Small intestine (tissue), 7 donors: ENCODE measurements at regions not wholly inside any gene's neighbourhood (a gene's known extent, or its start where the extent isn't known, plus 50 kb on each side); places are given as distances from the start of the nearest gene placed in this dataset.

Experiments used
- DNase-seq, 2 donors: peaks; one replicate each; pipeline versions ENCODE4 v3.0.0 to v3.0.0-alpha.2; 2013
- FAIRE-seq: peaks from 2 replicates; lab custom pipeline; 2012; peaks lifted over from hg19 to GRCh38; lab: Jason Lieb, UNC
- H3K27ac ChIP-seq, 3 donors: one replicate each; pipeline ENCODE4 v1.5.1; 2013; ENCODE audit warnings: low read length in 2 of 3, mild to moderate bottlenecking in 2 of 3, control low read depth in 1 of 3, inconsistent platforms in 1 of 3, low read depth in 1 of 3, moderate library complexity in 1 of 3
- H3K27me3 ChIP-seq, 3 donors: one replicate each; pipeline ENCODE4 v1.6.1; 2013; ENCODE audit warnings: low read length in 3 of 3, inconsistent platforms in 1 of 3; ENCODE audit not compliant: control insufficient read depth in 3 of 3, insufficient read depth in 3 of 3
- H3K36me3 ChIP-seq, 3 donors: one replicate each; pipeline ENCODE4 v1.6.1; 2013; ENCODE audit warnings: low read length in 3 of 3, inconsistent platforms in 1 of 3, low read depth in 1 of 3, mild to moderate bottlenecking in 1 of 3, moderate library complexity in 1 of 3; ENCODE audit not compliant: control insufficient read depth in 3 of 3, insufficient read depth in 2 of 3
- H3K4me1 ChIP-seq, 3 donors: one replicate each; pipeline ENCODE4 v1.6.1; 2013; ENCODE audit warnings: low read length in 2 of 3, inconsistent platforms in 1 of 3, low read depth in 1 of 3, mild to moderate bottlenecking in 1 of 3, moderate library complexity in 1 of 3; ENCODE audit not compliant: control insufficient read depth in 3 of 3, insufficient read depth in 2 of 3
- H3K4me3 ChIP-seq, 3 donors: one replicate each; pipeline ENCODE4 v1.5.1; 2013; ENCODE audit warnings: low read length in 3 of 3, control low read depth in 1 of 3, inconsistent platforms in 1 of 3, low read depth in 1 of 3, mild to moderate bottlenecking in 1 of 3, moderate library complexity in 1 of 3
- H3K9me3 ChIP-seq, 2 donors: one replicate each; pipeline ENCODE4 v1.6.1; 2013; ENCODE audit warnings: low read depth in 1 of 2, low read length in 1 of 2; ENCODE audit not compliant: control insufficient read depth in 2 of 2, insufficient read depth in 1 of 2
- WGBS, 3 donors: extraction: QIAGEN DNeasy Blood & Tissue Kit; methylation state at CpG; one replicate each; pipeline ENCODE4 v1.1.7; 2013; 5-methylcytosine and 5-hydroxymethylcytosine counted together
- donor health status: healthy with polysubstance abuse.
- donor health status: control.
- donor health status: control.
- donor health status: Bipolar disorder and iron deficiency.
- donor health status: healthy.

DNA sequence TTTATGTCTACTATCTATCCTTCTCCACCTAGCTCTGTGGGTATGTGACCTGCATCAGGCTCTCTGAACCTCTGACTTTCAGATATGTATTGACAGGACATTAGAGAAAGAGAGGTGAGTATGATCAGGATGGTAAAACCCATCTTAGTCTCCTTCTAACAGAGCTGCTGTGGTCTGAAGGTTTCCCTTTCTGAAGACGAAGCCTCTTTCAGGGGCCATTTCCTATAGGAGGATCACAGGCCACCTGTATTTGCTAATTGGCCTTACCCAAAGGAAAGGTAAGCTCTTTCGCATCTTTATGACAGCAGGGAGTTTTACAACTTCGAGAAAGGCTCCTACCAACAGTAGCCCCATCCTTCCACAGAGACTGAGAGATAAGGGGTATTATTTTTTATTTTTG lies 442.9 kb downstream of the KCNJ3 start:
- FAIRE-seq = no peak
- Histone ChIP-seq H3K36me3 (no peaks in the 10 kb centered on the region), H3K9me3 (no peaks in the 10 kb centered on the region), H3K4me1 (no peaks in the 10 kb centered on the region), H3K27ac (no peak overlapping the region), H3K4me3 (no peak overlapping the region), H3K27me3 (no peaks in the 10 kb centered on the region)
- 69 to 80% (median 72%) methylated on average over 3 of the region's 3 CpGs for WGBS, 3 donors
- no peak for DNase-seq

DNA sequence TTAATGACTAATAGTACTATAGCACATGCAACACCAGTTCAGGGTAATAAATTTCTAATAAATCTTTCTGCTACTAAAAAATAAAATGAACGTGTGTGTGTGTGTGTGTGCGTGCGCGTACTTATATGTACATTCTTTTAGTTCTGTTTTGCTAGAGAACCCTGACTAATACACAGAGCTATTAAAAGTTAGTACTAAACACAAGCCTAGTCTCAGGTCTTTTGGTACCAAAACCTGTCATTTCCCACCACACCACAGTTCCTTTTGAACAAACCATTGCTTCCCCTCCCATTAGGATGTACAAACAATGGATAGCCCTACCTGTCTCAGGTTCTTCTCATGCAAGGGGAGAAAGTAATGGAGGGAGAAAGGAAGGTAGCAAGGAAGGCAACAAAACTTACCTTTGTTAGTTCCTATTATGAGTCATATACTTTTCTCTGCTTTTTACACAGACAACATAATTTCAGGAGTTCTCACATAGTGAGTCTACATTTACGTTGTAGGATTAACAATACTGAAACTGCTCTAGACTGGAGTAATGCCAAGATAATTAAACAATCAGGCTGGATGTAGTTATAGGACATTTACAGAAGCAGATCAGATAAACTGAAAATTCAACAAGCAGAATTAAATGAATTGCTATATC lies 427.2 kb downstream of the KCNJ3 start:
- FAIRE-seq (no peak), DNase-seq (no peak)
- WGBS, 3 donors = 77 to 85% (median 77%) methylated on average over 5 of the region's 5 CpGs
- Histone ChIP-seq H3K27ac (no peak overlapping the region), H3K27me3 (no peaks in the 10 kb centered on the region), H3K4me1 (no peaks in the 10 kb centered on the region), H3K36me3 (no peaks in the 10 kb centered on the region), H3K9me3 (no peaks in the 10 kb centered on the region), H3K4me3 (no peak overlapping the region)

- Histone ChIP-seq H3K36me3 (no peaks in the 10 kb centered on the region), H3K4me3 (no peak overlapping the region), H3K27ac (no peak overlapping the region), H3K9me3 (no peaks in the 10 kb centered on the region), H3K27me3 (no peaks in the 10 kb centered on the region), H3K4me1 (no peaks in the 10 kb centered on the region)
- FAIRE-seq (no peak), DNase-seq (no peak)
- 76 to 94% (median 84%) methylated on average over 1 of the region's 1 CpG for WGBS, 3 donors
Measured at GRCh38 chr2:155115846-155116245, 417.4 kb downstream of the KCNJ3 start.

DNA sequence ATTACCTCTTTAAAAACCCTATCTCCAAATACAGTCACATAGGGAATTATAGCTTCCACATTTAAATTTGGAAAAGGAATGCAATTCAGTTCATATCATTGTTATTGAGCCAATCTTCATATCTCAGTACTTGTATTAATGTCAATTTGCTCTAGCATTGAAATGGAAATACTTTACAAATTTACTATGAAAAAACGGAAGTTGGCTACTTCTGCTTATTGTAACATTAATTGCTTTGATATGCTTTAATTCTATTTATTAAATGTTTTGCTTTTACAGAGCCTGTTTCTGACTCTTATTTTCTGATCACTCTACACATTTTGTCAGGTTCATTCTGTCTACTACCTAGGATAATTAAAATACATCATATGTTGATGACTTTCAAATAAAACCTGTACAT lies 412.6 kb downstream of the KCNJ3 start:
- 64 to 92% (median 83%) methylated on average over 1 of the region's 1 CpG for WGBS, 3 donors
- Histone ChIP-seq H3K9me3 (no peaks in the 10 kb centered on the region), H3K27me3 (no peaks in the 10 kb centered on the region), H3K4me3 (no peak overlapping the region), H3K4me1 (no peaks in the 10 kb centered on the region), H3K36me3 (no peaks in the 10 kb centered on the region), H3K27ac (no peak overlapping the region)
- DNase-seq = no peak
- FAIRE-seq = no peak

- H3K9me3 ChIP-seq = no peaks in the 10 kb centered on the region
- no peaks in the 10 kb centered on the region for H3K4me1 ChIP-seq
- H3K4me3 ChIP-seq = no peak overlapping the region
- no peaks in the 10 kb centered on the region for H3K36me3 ChIP-seq
- 85 to 89% (median 88%) methylated on average over 1 of the region's 1 CpG for WGBS, 3 donors
- FAIRE-seq (no peak), DNase-seq (no peak)
- H3K27me3 ChIP-seq = no peaks in the 10 kb centered on the region
- H3K27ac ChIP-seq = no peak overlapping the region
Measured at GRCh38 chr2:155109527-155109926, 411.0 kb downstream of the KCNJ3 start.

DNA sequence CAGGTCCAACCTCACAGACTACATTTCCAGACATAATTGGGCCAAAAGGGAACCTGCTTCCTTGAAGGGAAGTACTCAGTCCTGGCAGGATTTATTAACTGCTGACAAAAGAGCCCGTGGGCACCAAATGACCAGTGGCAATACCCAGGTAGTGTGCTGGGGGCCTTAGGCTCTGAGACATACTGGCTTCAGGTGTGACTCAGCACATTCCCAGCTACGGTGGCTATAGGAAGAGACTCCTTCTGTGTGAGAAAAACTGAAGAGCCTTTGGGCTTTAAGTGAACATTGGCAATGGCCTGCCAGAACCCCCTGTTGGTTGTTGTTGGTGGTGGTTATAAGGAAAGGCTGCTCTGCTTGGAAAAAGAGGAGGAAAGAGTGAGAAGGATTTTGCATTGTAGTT lies 401.8 kb downstream of the KCNJ3 start:
- Histone ChIP-seq H3K4me3 (no peak overlapping the region), H3K9me3 (peaks cover 0 to 19% of the 10 kb centered on the region in 2 donors), H3K4me1 (no peaks in the 10 kb centered on the region), H3K27me3 (no peaks in the 10 kb centered on the region), H3K27ac (no peak overlapping the region), H3K36me3 (no peaks in the 10 kb centered on the region)
- FAIRE-seq (no peak), DNase-seq (no peak)
- WGBS, 3 donors = 65 to 73% (median 67%) methylated on average over 2 of the region's 2 CpGs

GRCh38 chr2:155099784-155100183 lies 401.3 kb downstream of the KCNJ3 start:
- WGBS, 3 donors = 50 to 63% (median 61%) methylated on average over 1 of the region's 1 CpG

GRCh38 chr2:155095613-155096012 lies 397.1 kb downstream of the KCNJ3 start:
- no peak overlapping the region for H3K4me3 ChIP-seq
- peaks cover 0 to 4% of the 10 kb centered on the region in 2 donors for H3K9me3 ChIP-seq
- DNase-seq (no peak), FAIRE-seq (no peak)
- WGBS, 3 donors = 89 to 91% (median 89%) methylated on average over 1 of the region's 1 CpG
- no peaks in the 10 kb centered on the region for H3K27me3 ChIP-seq
- H3K36me3 ChIP-seq = no peaks in the 10 kb centered on the region
- no peaks in the 10 kb centered on the region for H3K4me1 ChIP-seq
- no peak overlapping the region for H3K27ac ChIP-seq

More at GRCh38 chr2:155099784-155100183, 401.3 kb downstream of the KCNJ3 start:
- DNase-seq (peak in 1 of 2 donors; percentile 24), FAIRE-seq (no peak)
- Histone ChIP-seq H3K36me3 (no peaks in the 10 kb centered on the region), H3K27me3 (no peaks in the 10 kb centered on the region), H3K27ac (no peak overlapping the region), H3K9me3 (peaks cover 0 to 19% of the 10 kb centered on the region in 2 donors), H3K4me3 (no peak overlapping the region), H3K4me1 (no peaks in the 10 kb centered on the region)

- H3K9me3 ChIP-seq = no peaks in the 10 kb centered on the region
- no peaks in the 10 kb centered on the region for H3K4me1 ChIP-seq
- FAIRE-seq (no peak), DNase-seq (no peak)
- no peak overlapping the region for H3K27ac ChIP-seq
- 19 to 42% (median 21%) methylated on average over 2 of the region's 2 CpGs for WGBS, 3 donors
- no peaks in the 10 kb centered on the region for H3K27me3 ChIP-seq
- H3K36me3 ChIP-seq = no peaks in the 10 kb centered on the region
- H3K4me3 ChIP-seq = no peak overlapping the region
Measured at GRCh38 chr2:155080373-155080772, 381.9 kb downstream of the KCNJ3 start.
